Ishikawa (cell line): ENCODE measurements at regions not wholly inside any gene's neighbourhood (a gene's known extent, or its start where the extent isn't known, plus 50 kb on each side); places are given as distances from the start of the nearest gene placed in this dataset.

ENCODE experiments used
- MAX ChIP-seq: IDR thresholded peaks from 2 replicates; pipeline ENCODE4 v1.6.1; 2012
- TAF1 ChIP-seq: IDR thresholded peaks from 2 replicates; pipeline ENCODE4 v1.6.1; 2012; ENCODE audit warnings: low read depth, mild to moderate bottlenecking
- YY1 ChIP-seq: IDR thresholded peaks from 2 replicates; pipeline ENCODE4 v1.6.1; 2012; ENCODE audit warnings: low read depth

- TF ChIP-seq TAF1 = no peak
- TF ChIP-seq MAX = no peak
- no peak for TF ChIP-seq YY1
Observed at GRCh38 chr18:27353273-27353672, 168.2 kb upstream of the CHST9 start.
